Stomach (tissue), 8 donors: ENCODE measurements at regions not wholly inside any gene's neighbourhood (a gene's known extent, or its start where the extent isn't known, plus 50 kb on each side); places are given as distances from the start of the nearest gene placed in this dataset.

Experiments
- DNase-seq, 2 donors: peaks; one replicate each; pipeline versions ENCODE4 v3.0.0 to v3.0.0-alpha.2; 2013 to 2019
- H3K27ac ChIP-seq, 5 donors: fragments of 200-600 bp in 4 of 5; sonication (generic) in 4 of 5; one replicate each; pipeline ENCODE4 v1.5.1; 2013 to 2019; ENCODE audit warnings: mild to moderate bottlenecking in 1 of 5, moderate library complexity in 1 of 5
- H3K27me3 ChIP-seq, 3 donors: fragments of 200-600 bp; sonication (generic); one replicate each; pipeline ENCODE4 v1.5.1; 2017 to 2019; ENCODE audit warnings: mixed run types in 1 of 3
- H3K36me3 ChIP-seq, 4 donors: fragments of 200-600 bp; sonication (generic); 1 replicate in 3 of 4; 2 replicates in 1 of 4; pipeline ENCODE4 v1.5.1; 2016 to 2019
- H3K4me1 ChIP-seq, 4 donors: fragments of 200-600 bp; sonication (generic); one replicate each; pipeline ENCODE4 v1.5.1; 2016 to 2019
- H3K4me3 ChIP-seq, 4 donors: fragments of 200-600 bp; sonication (generic) in 3 of 4; one replicate each; pipeline ENCODE4 v1.5.1; 2016 to 2019; ENCODE audit warnings: mild to moderate bottlenecking in 1 of 4
- H3K9me3 ChIP-seq, 4 donors: fragments of 200-600 bp; sonication (generic); one replicate each; pipeline ENCODE4 v1.5.1; 2016 to 2019
- CTCF ChIP-seq, 7 experiments: fragments of 450-650 bp in 4 of 7; fragments of 200-600 bp in 3 of 7; sonication (generic) in 3 of 7; IDR thresholded peaks; one replicate each; pipeline ENCODE4 v1.5.1; 2016 to 2019; ENCODE audit warnings: antibody characterized with exemption in 7 of 7, control low read depth in 2 of 7, mild to moderate bottlenecking in 1 of 7
- EP300 ChIP-seq: sonication (generic); formaldehyde crosslinking; IDR thresholded peaks from one replicate; pipeline ENCODE4 v1.6.1; 2017; ENCODE audit warnings: antibody characterized with exemption
- POLR2A ChIP-seq, 4 donors: fragments of 450-650 bp; IDR thresholded peaks; one replicate each; pipeline ENCODE4 v1.6.1; 2016; ENCODE audit warnings: antibody characterized with exemption in 4 of 4, control low read depth in 2 of 4, mild to moderate bottlenecking in 1 of 4, moderate library complexity in 1 of 4
- POLR2AphosphoS5 ChIP-seq, 3 donors: sonication (generic); formaldehyde crosslinking; IDR thresholded peaks; one replicate each; pipeline ENCODE4 v1.6.1; 2016; ENCODE audit warnings: antibody characterized with exemption in 3 of 3
- WGBS, 5 donors: extraction: QIAGEN DNeasy Blood & Tissue Kit in 3 of 5; methylation state at CpG; one replicate each; pipeline versions ENCODE4 v1.1.5 to v1.1.7; 2013 to 2018; 5-methylcytosine and 5-hydroxymethylcytosine counted together
- intact Hi-C: fragments of 100-400 bp; cut with DNase I; formaldehyde crosslinking; loops from one replicate; pipeline ENCODE4 v1.15.1; 2023; ENCODE audit warnings: low total_unique reads
- donor health status: healthy with polysubstance abuse.
- donor health status: Bipolar disorder and iron deficiency.
- donor health status: healthy.

DNA sequence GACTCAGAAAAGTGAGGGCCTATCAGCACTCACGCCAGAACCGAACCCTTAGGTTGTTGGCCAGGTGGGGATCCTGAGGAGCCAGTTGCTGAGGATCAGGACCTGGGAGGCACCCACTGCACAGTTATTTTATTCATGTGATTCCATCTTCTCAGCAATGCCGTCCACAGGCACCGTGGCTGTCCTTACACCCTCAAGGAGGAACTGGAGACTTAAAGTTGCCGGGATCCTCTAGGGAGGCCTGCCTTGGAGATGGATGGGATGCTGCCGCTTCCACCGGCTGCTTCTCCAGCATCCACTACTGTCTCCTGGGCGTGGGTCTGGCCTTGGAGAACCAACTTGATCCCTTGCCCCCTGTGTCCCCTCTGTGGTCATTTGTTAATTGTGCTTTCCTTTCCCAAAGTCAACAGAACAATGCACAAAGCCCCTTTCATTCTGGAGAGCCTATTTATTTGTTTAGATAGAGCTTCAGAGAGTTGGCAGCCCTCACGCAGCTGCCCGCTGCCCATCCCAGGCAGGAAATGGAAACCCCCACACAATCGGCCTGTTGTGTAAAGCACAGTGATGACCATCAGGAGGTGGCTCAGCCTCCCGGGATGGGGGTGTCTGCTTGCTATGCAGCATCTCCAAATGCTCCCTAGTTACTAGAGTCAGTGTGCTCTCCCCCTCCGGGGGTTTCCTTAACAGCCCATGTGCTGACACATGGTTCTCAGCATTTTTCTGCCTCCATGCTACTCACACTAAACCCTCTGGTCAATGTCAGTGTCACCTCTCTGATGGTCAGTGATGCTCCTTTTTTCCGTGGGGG is 52.9 kb upstream of the IGFBP3 start:
- intact Hi-C loops, result no loop called here
- H3K4me3 ChIP-seq, result no peak overlapping the region
- H3K27me3 ChIP-seq, result no peaks in the 10 kb centered on the region
- H3K4me1 ChIP-seq, result peaks cover 5 to 15% (median 10%) of the 10 kb centered on the region in 4 donors
- H3K9me3 ChIP-seq, result no peaks in the 10 kb centered on the region
- DNase-seq, result peak in 1 of 2 donors; percentile 53
- H3K27ac ChIP-seq, result no peak overlapping the region
- no peaks in the 10 kb centered on the region for H3K36me3 ChIP-seq
- no peak for TF ChIP-seq CTCF (IDR thresholded peaks at IDR 0.05)
- TF ChIP-seq POLR2A (IDR thresholded peaks at IDR 0.05), result no peak
- TF ChIP-seq EP300, result no peak
- no peak for TF ChIP-seq POLR2AphosphoS5 (IDR thresholded peaks at IDR 0.05)
- 57 to 75% (median 63%) methylated on average over 14 of the region's 14 CpGs for WGBS, 5 donors

- TF ChIP-seq POLR2A (IDR thresholded peaks at IDR 0.05) (no peak), EP300 (no peak), POLR2AphosphoS5 (IDR thresholded peaks at IDR 0.05) (no peak), CTCF (IDR thresholded peaks at IDR 0.05) (no peak)
- Histone ChIP-seq H3K27ac (no peak overlapping the region), H3K27me3 (no peaks in the 10 kb centered on the region), H3K4me3 (no peak overlapping the region), H3K4me1 (peaks cover 0 to 5% (median under 1%) of the 10 kb centered on the region in 4 donors), H3K9me3 (no peaks in the 10 kb centered on the region), H3K36me3 (no peaks in the 10 kb centered on the region)
- no peak for DNase-seq
- 72 to 84% (median 78%) methylated on average over 12 of the region's 12 CpGs for WGBS, 5 donors
- intact Hi-C loops, result no loop called here
Measured at GRCh38 chr7:45972629-45973312, 51.7 kb upstream of the IGFBP3 start.

GRCh38 chr7:45971661-45972175 is 50.6 kb upstream of the IGFBP3 start:
- no peak for TF ChIP-seq CTCF (IDR thresholded peaks at IDR 0.05)
- no peak for TF ChIP-seq POLR2AphosphoS5 (IDR thresholded peaks at IDR 0.05)
- no peak for TF ChIP-seq EP300
- TF ChIP-seq POLR2A (IDR thresholded peaks at IDR 0.05), result no peak
- intact Hi-C loops, result no loop called here
- H3K4me3 ChIP-seq, result no peak overlapping the region
- H3K27me3 ChIP-seq, result no peaks in the 10 kb centered on the region
- WGBS, 5 donors, result 83 to 96% (median 89%) methylated on average over 3 to 5 of the region's 5 CpGs
- DNase-seq, result no peak
- no peaks in the 10 kb centered on the region for H3K36me3 ChIP-seq
- no peaks in the 10 kb centered on the region for H3K4me1 ChIP-seq
- no peaks in the 10 kb centered on the region for H3K9me3 ChIP-seq
- no peak overlapping the region for H3K27ac ChIP-seq

- H3K4me1 ChIP-seq, result no peaks in the 10 kb centered on the region
- no peaks in the 10 kb centered on the region for H3K9me3 ChIP-seq
- H3K36me3 ChIP-seq, result no peaks in the 10 kb centered on the region
- no peak for DNase-seq
- TF ChIP-seq POLR2A (IDR thresholded peaks at IDR 0.05), result no peak
- TF ChIP-seq POLR2AphosphoS5 (IDR thresholded peaks at IDR 0.05), result no peak
- no peak for TF ChIP-seq EP300
- no peak for TF ChIP-seq CTCF (IDR thresholded peaks at IDR 0.05)
- 79 to 87% (median 82%) methylated on average over 5 of the region's 5 CpGs for WGBS, 5 donors
- intact Hi-C loops, result no loop called here
- no peak overlapping the region for H3K27ac ChIP-seq
- no peak overlapping the region for H3K4me3 ChIP-seq
- no peaks in the 10 kb centered on the region for H3K27me3 ChIP-seq
Measured at GRCh38 chr7:45971171-45971570, 50.1 kb upstream of the IGFBP3 start.
